Umbilical cord (tissue), 1 donor: ENCODE measurements at regions not wholly inside any gene's neighbourhood (a gene's known extent, or its start where the extent isn't known, plus 50 kb on each side); places are given as distances from the start of the nearest gene placed in this dataset.

Source experiments
- DNase-seq: peaks from one replicate; pipeline ENCODE4 v3.0.0-alpha.2; 2015; ENCODE audit warnings: low spot score

DNA sequence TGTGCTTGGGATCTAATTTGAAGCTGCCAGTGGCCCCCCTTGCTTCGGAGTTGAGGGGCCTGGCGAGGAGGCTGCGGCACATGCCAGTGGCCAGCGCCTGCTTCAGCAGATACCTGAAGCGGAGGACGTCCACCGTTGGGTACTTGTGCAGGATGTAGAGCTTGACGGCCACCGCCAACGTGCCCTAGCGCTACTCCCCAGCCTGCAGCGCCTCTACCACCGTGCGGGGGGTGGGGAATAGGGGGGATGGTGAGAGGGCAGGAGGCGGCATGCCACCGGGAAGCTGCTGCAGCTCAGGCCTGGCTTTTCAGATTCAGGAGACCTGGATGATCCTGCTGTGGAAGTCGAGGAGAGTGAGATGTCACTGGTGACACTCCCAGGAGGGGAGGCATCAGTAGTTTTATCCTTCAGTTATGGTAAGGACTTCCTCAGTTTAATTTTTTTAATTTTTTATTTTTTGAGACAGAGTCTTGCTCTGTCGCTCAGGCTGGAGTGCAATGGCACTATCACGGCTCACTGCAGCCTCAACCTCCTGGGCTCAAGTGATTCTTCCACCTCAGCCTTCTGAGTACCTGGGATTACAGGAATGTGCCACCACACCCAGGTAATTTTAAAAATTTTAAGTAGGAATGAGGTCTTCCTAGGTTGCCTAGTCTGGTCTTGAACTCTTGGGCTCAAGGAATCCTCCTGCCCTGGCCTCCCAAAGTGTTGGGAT lies 150.6 kb upstream of the FRMD4B start:
- no peak for DNase-seq

DNA sequence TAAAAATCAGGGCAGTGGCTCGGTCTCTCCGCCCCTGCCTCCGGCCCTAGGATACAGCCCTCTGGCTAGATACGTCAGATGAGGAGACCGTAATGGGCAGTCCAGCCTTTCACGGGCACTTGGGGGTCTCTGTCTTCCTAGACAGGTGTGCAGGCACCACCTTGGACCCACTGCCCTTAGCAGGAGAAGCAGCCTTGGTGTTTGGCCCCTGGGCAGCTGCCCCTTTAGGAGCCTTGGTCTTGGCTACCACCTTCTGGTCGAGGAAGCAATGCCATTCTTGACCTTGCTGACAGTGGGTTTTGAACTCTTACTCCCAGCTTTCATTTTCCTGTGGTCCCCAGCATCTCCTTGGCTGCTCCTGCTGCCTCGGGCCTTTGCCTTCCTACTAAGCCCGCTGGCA lies 149.7 kb upstream of the FRMD4B start:
- no peak for DNase-seq

DNA sequence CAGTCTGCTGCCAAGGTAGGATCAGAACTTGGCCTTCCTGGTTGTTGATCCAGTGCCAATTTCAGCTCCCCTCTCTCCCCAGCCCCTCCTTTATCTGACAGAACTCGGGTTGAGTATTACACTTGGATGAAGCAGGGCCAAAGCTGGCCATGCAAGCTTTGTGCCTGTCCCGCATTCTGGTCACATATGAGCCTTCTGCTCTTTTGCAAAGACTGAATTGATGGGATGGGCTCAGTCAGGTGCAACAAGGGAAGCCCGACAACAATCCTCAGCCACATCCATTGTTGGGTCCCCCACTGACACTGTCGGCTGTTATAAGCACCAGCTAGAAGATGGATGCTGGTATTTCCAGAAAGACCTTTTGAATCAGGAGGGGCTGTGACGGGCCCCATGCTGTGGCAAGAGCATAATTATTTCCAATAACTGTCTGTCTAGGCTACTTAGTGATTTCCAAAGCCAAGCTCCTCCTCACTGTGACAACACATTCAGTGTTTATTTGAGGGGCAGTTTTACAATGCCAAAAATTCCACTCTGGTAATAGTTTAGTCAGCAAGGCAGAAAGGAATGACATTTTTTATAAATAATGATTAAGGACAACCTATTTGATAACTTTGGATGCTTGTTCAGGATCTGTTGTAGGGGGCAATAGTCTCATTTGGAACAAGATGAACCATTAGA lies 146.8 kb upstream of the FRMD4B start:
- no peak for DNase-seq

DNA sequence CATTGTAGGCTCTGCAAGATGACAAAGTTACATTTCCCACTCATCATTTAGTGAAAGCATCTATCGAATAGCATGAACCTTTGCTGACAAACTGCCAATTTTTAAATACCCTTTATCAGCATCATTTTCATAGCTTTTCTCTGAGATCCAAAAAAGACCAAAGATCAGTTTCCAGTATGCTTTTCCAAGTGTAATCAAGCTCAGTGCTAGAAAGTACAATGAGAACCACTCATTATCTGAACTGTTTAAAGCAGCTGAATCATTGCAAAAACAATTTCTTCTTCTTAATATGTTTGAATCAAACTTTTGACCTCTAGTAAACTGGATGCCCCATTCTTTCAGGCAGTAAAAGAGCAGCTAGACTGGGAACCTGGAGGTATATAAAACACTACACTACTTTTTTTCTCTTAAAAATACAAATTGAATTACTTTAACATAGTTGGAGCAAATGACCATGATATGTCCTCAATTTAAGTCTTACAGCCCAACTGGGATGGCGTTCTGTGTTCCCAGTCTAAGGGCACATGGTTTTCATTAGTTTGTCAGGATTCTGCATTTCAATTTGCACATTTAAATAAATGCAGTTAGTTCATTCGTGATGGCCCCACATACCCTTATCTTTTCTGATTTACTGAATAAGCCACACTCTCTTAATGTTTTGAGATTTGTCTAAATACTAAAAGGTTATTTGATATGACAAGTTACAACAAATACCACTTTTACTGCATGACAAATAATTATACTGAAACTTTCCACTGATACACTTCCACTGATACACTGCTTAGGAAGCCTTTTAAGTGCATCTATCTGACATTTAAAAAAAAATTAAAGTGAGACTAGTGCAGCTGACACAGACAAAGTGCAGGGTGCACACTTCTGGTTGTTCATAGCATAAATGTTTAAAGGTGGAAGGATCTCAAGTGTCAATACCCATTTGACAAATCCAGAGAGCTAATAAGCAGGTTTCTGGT lies 146.0 kb upstream of the FRMD4B start:
- DNase-seq = no peak

DNA sequence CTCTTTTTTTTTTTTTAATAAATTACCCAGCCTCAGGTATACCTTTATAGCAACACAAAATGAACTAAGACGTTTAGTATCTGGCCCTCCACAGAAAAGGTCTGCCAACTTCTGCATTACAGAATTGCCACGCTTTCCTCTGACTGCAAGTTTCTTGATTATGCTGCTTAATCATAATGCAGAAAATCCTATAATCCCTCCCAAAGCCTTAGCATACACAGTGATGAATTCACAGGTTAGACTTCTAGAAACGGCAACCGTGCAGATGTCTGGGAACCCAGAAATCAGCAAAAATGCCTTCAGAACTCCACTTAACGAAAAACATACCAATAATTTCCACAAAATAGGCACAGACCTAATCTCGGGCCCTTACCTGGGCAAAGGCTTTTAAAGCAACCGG lies 144.7 kb upstream of the FRMD4B start:
- no peak for DNase-seq

DNA sequence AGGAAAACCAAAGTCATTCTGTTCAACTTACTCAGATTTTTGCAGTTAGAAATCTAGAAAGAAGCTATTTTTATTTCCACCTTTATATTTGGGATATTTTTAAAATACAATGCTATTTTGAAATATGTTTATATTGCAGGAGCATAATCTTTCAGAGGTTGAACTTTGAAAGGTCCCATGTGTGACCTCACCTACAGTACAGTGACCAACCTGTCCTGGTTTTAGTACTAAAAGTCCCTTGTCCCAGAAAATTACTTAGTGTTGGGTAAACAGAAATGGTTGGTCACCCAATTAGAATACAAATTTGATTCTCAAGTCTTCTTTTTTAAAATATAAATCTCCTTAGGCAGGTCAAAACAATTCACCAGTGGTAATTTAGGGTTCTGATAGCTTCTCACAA lies 141.6 kb upstream of the FRMD4B start:
- DNase-seq = no peak

DNA sequence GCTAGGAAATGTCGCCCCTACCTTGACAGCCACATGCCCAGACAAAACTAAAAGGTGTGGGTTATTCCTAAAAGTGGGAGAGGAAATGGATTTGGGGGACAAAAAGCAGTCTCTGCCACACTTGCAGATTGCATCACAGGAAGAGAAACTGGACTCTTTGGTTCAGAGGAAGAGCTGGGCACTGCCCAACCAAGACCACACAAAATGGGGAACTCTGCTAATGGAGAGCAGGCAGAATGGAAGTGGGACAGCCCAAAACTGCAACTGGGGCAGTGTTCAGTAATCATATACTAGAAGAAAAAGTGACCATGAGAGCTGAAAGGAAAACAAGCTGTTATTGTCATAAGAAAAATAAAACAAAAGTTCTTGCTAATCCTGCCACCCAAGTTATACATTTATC lies 138.9 kb upstream of the FRMD4B start:
- no peak for DNase-seq

DNA sequence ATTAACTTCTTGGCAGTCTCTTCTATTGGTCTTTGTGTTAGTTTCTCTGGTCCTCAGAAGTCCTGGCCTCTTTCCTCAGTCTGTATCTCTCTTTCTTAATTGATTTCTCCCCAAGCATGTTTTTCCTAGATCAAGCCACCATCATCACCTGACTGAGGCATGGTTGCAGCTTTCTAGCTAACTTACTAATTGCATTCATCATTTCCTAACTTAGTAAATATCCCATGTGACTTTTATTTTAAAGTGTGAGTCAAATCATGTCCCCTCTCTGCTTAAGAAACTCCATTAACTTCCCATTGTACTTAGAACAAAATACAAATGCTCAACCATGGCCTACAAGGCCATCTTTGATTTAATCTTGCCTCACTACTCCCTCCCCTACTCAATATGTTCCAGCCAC lies 135.4 kb upstream of the FRMD4B start:
- DNase-seq = no peak

DNA sequence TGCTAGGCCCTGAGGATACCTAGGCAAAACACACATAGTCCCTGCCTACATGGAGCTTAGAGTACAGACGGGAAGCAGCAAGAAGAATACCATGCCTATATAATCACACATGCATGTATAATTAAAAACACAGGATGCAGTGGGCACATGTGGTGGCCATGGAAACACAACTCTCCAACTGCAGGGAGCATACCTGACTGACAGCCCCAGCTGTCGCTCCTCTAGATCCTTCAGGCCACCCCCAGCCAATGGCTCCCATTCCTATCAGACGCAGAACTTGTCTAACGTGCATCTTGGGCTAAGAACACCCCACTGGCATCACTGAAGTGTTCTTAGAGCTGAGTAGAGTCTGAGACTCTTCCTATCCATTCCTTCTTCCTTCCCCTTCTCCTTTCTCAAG lies 125.5 kb upstream of the FRMD4B start:
- DNase-seq = no peak

DNA sequence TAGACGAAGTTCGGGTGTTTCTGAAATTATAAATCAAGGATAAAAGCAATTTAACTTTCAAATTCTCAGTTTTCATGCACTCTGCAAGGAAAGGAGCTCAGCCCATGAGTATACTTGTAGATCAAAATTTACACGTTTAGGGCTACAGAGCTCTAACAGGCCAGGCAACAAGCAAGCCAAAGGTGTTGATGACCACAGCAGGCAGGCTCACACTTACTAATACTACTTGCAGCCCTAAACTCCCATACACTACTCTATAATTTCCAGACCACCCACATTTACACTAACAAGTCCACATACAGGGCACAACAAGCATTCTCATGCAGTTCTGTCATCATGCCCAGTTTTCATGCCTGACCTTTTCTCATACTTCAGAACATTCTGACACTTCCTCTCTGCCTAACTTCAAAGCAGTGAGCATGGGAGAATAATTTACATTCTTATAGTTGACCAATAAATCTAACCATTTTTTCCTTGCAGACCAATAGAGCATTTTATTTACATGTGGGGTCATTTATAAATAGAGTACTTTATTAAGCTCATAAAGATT lies 124.7 kb upstream of the FRMD4B start:
- DNase-seq = peak; percentile 13

DNA sequence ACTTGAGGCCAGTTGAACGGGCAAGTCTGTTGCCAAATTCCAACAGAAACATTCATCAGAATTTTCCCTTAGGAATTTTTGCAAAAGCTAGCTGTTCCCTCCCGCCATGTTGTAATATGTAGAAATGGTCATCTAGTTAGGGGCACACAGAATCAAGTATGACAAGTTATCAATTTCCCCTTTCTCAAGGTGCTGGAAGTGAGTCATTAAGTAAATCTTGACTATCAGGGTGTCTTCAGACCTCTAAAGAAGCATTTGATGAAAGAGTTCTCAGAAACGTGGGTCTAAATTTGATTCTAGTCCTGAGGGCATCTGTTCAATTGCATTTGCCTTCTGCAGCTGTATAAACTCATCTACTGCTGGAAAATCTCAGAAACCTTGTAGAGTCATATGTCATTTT lies 123.4 kb upstream of the FRMD4B start:
- no peak for DNase-seq

DNA sequence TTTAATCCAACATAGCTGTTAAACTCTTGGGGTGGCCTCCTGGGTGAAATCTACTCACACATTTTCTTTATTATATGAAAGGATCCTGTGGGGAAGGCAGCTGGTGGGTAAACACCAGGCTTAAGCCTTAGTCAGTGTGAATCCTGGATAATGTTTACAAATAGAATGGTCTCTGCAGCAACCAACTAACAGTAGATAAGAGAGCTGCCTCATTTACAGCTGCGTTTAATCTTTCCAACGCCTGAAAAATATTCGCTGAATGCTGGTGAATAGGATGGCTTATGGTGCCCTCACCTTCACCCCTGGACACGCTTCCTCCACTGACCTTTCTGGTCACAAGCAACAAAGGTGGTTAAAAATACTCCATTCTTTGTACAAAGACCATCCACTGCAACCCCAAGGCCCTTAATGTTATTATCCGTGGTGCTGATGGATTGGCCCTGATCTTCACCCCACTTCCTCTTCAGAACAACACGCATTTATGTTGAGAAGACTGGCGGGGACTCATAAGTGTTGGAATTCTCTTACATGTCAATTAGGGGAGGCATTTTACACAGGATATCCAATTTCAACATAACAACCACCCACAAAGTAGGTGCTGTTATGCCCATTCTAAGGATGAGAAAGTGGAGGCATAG lies 120.0 kb upstream of the FRMD4B start:
- DNase-seq = no peak

DNA sequence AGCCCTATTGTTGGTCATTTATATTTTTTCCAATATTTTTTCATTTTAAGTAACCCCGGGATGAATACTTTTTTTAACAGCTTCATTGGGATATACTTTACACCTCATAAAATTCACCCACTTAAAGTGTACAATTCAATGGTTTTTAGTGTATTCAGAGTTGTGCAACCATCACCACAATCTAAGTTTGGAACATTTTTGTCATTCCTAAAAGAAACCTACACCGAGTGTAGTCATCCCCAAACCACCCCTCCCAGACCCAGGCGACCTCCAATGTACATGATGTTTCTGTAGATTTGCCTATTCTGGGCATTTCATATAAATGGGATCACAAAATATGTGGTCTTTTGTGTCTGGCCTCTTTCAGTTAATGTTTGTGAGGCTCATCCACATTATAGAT lies 118.3 kb upstream of the FRMD4B start:
- no peak for DNase-seq

DNA sequence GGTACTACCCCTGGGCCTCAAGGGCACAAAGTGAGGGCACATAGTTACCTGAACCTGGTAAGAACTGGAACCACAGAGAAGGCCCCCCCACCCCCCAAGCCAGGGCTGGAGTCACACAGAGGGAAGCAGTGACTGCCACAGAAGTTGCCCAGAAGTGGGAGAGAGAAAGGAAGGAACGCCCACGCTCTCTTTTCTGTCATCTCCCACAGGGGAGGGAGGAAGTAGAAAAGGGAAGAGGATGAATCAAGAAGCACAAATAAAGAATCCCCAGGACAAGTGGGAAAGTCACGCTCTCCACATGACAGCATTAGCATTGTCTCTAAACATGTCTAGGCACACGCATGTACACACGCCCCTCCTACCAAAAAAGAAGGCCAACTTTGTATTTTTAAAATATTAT lies 114.7 kb upstream of the FRMD4B start:
- DNase-seq = peak; percentile 22

DNA sequence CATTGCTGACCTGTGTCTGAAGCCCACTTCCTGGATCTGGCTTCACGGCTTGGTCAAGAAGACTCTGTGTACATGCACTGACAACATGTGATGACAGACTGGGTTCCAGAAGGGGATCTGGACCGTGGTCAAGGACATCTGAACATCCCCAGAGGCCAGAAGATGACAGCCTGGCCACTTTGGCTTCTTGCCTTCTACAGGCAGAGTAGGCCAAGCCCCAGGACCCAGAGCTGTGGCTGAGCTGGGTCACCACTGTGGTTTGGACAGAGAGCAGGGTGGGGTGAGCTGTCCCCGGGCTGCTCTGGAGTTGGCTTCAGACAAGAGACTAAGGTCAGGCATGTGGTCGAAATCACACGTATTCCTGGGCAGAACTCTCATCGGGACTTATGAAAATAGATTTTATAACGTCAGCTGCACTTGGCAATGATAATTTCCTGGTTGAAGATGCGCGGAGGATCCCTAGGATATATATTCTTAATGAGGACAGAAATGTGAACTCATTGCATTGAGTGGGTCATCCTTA lies 114.1 kb upstream of the FRMD4B start:
- DNase-seq = no peak

DNA sequence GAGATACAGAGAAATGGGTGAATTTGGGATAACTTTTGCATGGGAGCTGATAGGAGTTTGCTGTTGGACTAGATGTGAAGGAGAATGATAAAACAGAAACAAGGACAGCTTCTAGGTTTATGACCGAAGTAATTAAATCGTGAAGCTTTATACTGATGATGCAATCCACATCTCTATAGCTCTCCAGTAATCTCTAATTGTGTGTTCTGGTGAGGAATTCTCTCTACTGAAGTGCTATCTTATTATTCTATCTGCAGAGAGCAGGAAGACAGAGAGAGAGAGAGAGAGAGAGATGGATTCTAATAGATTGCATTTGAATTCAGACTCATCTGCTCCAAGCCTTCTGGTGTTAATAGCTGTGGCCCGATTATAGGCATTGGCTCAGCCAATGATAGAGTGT lies 113.5 kb upstream of the FRMD4B start:
- no peak for DNase-seq

DNA sequence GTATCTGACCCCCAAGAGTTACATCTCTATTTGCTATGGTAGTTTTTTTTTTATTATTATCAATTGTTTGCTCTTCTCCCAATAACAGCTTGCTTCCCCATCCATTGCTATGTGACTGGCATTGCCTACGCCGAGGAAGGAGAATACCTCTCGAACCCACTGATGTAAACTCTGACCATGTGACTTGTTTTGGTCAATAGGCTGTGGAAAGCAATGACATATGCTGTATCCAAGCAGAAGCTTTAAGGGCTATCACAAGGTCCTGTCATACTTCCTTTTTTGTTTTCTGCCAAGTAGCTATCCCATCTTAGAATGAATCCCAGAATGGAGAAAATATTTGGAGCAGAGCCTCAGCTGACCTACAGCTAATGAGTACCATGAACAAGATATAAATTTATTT lies 111.0 kb upstream of the FRMD4B start:
- no peak for DNase-seq

DNA sequence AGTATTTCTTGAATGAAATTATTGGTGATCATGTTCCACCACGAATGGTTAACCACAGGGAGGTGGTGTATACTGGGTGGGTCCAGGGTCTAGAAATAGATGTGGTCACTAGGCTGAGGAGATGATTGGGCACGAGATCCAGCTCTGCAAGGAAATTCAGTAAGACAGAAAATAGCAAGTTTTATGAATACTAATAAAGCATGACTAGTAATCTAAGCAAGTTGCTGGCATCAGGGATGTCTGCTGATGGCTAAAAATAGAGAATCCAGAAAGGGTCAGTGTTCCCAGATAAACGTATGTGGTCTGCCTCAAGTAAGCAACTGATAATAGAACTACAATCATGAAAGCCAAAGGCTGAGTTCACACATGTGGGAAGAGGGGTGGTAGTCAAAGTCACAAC lies 108.3 kb upstream of the FRMD4B start:
- no peak for DNase-seq

DNA sequence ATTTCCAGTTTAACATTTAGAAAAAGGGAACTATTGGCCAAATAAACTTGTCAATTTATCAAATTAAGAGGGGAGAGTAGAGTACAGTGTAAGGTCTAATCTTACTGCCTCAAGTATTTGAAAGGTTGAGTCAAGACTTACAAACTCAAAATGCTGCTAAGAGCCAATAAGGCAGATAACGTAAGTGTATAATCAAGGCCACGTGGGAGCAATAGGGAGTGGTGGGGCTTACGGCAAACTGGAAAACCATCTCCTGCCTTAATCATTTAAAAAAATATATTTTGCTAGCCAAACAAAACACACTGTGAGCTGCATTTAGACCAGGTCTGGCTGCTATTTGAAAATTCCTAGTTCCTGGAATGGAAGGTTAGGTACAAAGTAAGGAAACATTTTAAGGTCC lies 107.3 kb upstream of the FRMD4B start:
- no peak for DNase-seq

DNA sequence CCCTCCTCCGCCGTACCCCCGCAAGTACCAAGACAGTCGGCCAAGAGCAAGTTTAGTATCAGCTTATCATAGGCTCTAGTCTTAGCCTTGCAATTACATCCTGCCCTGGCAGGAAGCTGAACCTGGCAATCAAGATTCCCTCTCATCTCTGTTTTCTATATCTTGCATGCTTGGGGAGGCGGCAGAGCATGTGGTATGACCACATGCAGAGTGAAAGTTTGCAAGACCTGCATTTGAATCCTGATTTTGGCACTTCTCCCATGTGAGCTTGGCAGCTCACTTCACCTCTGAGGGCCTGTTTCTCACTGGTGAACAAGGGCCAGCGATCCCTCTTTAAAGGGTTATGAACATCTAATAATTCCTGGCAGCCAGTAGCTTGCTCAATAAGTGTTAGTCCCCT lies 106.1 kb upstream of the FRMD4B start:
- DNase-seq = no peak

DNA sequence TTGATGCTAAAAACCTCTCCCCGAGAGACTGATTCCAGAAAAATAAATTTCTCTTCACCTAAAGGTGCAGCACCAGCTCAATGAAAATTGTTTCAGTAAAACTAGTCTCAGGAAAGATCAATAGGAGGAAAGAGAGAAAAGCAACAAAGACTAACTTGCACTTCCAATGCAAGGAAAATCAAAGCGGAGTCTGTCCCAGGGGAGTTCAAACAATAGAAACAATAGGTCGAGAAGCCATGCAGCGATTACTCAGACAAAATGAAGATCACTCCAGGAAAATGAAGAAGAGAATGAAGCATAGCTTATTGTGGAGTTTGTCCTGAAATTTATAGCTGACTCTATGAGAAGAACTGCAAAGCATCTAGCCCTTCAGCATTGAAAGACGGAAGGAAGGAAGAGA lies 105.1 kb upstream of the FRMD4B start:
- DNase-seq = no peak

DNA sequence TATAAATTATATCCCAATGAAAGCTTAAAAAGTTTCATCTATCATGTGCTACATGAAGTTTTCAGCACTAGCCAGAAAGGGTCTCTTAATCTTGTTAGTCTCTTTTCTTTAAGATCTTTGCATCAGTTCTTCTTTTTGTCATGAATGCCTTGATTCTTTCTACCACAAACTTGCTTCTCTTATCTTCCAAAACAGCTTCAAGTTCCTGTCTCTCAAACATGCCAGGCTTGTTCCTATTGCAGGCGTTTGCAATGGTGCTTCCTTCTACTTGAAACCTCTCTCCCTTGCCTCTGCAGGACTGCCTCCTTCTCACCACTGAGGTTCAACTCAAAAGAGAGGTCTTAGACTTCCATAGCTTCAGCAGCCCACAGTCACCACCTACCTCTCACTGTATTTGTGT lies 104.3 kb upstream of the FRMD4B start:
- DNase-seq = no peak
